Activated CD4-positive, CD25-positive, alpha-beta regulatory T cell treated with anti-CD3 and anti-CD28 coated beads, Interleukin-2, amount 50 U/mL, for 24 hours (primary cell): ENCODE measurements at regions not wholly inside any gene's neighbourhood (a gene's known extent, or its start where the extent isn't known, plus 50 kb on each side); places are given as distances from the start of the nearest gene placed in this dataset.

Source experiments
- ATAC-seq, 2 donors: fragments of 150-1000 bp; cut with Tn5 transposase; one replicate each; pipeline ENCODE4 v1.10.0; 2021; ENCODE audit warnings: mild to moderate bottlenecking in 1 of 2, moderate library complexity in 1 of 2

- ATAC-seq = no peak
Measured at GRCh38 chr5:89981878-89982773, 427.4 kb downstream of the CETN3 start.

GRCh38 chr5:89981021-89981420 is 428.5 kb downstream of the CETN3 start:
- ATAC-seq = no peak

GRCh38 chr5:89973516-89973915 is 436.0 kb downstream of the CETN3 start:
- no peak for ATAC-seq

- ATAC-seq = no peak
Measured at GRCh38 chr5:89972901-89973300, 436.7 kb downstream of the CETN3 start.

- no peak for ATAC-seq
Measured at GRCh38 chr5:89968958-89969381, 440.6 kb downstream of the CETN3 start.

- no peak for ATAC-seq
Measured at GRCh38 chr5:89967771-89968444, 441.6 kb downstream of the CETN3 start.

GRCh38 chr5:89956838-89957237 is 452.7 kb downstream of the CETN3 start:
- no peak for ATAC-seq

GRCh38 chr5:89954916-89955315 is 454.6 kb downstream of the CETN3 start:
- no peak for ATAC-seq

GRCh38 chr5:89951876-89952275 is 457.7 kb downstream of the CETN3 start:
- ATAC-seq = no peak

- no peak for ATAC-seq
Measured at GRCh38 chr5:89950234-89950633, 459.3 kb downstream of the CETN3 start.

GRCh38 chr5:89948977-89949376 is 460.6 kb downstream of the CETN3 start:
- no peak for ATAC-seq

- ATAC-seq = no peak
Measured at GRCh38 chr5:89946916-89947315, 462.6 kb downstream of the CETN3 start.

- ATAC-seq = no peak
Measured at GRCh38 chr5:89946508-89946907, 463.0 kb downstream of the CETN3 start.

GRCh38 chr5:89942171-89942570 is 467.4 kb downstream of the CETN3 start:
- no peak for ATAC-seq

GRCh38 chr5:89936576-89936975 is 473.0 kb downstream of the CETN3 start:
- ATAC-seq = no peak

GRCh38 chr5:89934069-89934468 is 475.5 kb downstream of the CETN3 start:
- ATAC-seq = no peak

GRCh38 chr5:89932771-89933181 is 476.8 kb downstream of the CETN3 start:
- no peak for ATAC-seq

- ATAC-seq = no peak
Measured at GRCh38 chr5:89930591-89931392, 478.8 kb downstream of the CETN3 start.

GRCh38 chr5:89929834-89930233 is 479.7 kb downstream of the CETN3 start:
- no peak for ATAC-seq

- ATAC-seq = no peak
Measured at GRCh38 chr5:89929173-89929572, 480.4 kb downstream of the CETN3 start.

GRCh38 chr5:89922161-89922560 is 487.4 kb downstream of the CETN3 start:
- no peak for ATAC-seq

- ATAC-seq = no peak
Measured at GRCh38 chr5:89917112-89917511, 492.4 kb downstream of the CETN3 start.

GRCh38 chr5:89916131-89916530 is 493.4 kb downstream of the CETN3 start:
- no peak for ATAC-seq
